ENCODE measurements at regions not wholly inside any gene's neighbourhood (a gene's known extent, or its start where the extent isn't known, plus 50 kb on each side); places are given as distances from the start of the nearest gene placed in this dataset.

- Histone ChIP-seq H3K4me3 (no peak overlapping the region), H3K36me3 (no peaks in the 10 kb centered on the region), H3K4me1 (no peaks in the 10 kb centered on the region), H3K27ac (no peak overlapping the region), H3K9me3 (no peaks in the 10 kb centered on the region), H3K27me3 (ENCODE audit: low read depth) (no peaks in the 10 kb centered on the region)
- intact Hi-C loops (cut with DNase I) = no loop called here
- ATAC-seq (no peak), DNase-seq (no peak)
- TF ChIP-seq CTCF (IDR thresholded peaks at IDR 0.05) = no peak
Measured at GRCh38 chr2:48120112-48120511, 194.4 kb upstream of the FOXN2 start.

GRCh38 chr2:48120759-48121242 lies 193.7 kb upstream of the FOXN2 start:
- intact Hi-C loops (cut with DNase I) = no loop called here

GRCh38 chr2:48122166-48122565 lies 192.3 kb upstream of the FOXN2 start:
- Histone ChIP-seq H3K4me1 (peaks cover 3% of the 10 kb centered on the region), H3K9me3 (no peaks in the 10 kb centered on the region), H3K27me3 (ENCODE audit: low read depth) (no peaks in the 10 kb centered on the region), H3K4me3 (no peak overlapping the region), H3K27ac (no peak overlapping the region), H3K36me3 (no peaks in the 10 kb centered on the region)
- ATAC-seq (no peak), DNase-seq (no peak)
- no peak for TF ChIP-seq CTCF (IDR thresholded peaks at IDR 0.05)
- intact Hi-C loops (cut with DNase I) = no loop called here

More at GRCh38 chr2:48120759-48121242, 193.7 kb upstream of the FOXN2 start:
- Histone ChIP-seq H3K9me3 (no peaks in the 10 kb centered on the region), H3K36me3 (no peaks in the 10 kb centered on the region), H3K4me1 (no peaks in the 10 kb centered on the region), H3K4me3 (no peak overlapping the region), H3K27ac (no peak overlapping the region), H3K27me3 (ENCODE audit: low read depth) (no peaks in the 10 kb centered on the region)
- ATAC-seq (peak; percentile 67 to 74), DNase-seq (no peak)
- no peak for TF ChIP-seq CTCF (IDR thresholded peaks at IDR 0.05)

- no peaks in the 10 kb centered on the region for H3K36me3 ChIP-seq
- no peak for ATAC-seq
- intact Hi-C loops (cut with DNase I) = no loop called here
- no peak overlapping the region for H3K27ac ChIP-seq
- DNase-seq = no peak
- H3K27me3 ChIP-seq (ENCODE audit: low read depth) = no peaks in the 10 kb centered on the region
- H3K4me3 ChIP-seq = no peak overlapping the region
- peaks cover 3% of the 10 kb centered on the region for H3K4me1 ChIP-seq
- H3K9me3 ChIP-seq = no peaks in the 10 kb centered on the region
- no peak for TF ChIP-seq CTCF (IDR thresholded peaks at IDR 0.05)
Measured at GRCh38 chr2:48124592-48124991, 189.9 kb upstream of the FOXN2 start.

GRCh38 chr2:48126162-48126561 lies 188.3 kb upstream of the FOXN2 start:
- H3K9me3 ChIP-seq = no peaks in the 10 kb centered on the region
- TF ChIP-seq CTCF (IDR thresholded peaks at IDR 0.05) = no peak
- DNase-seq (no peak), ATAC-seq (peak in 1 of 2 donors; percentile 21)
- H3K27ac ChIP-seq = no peak overlapping the region
- no peaks in the 10 kb centered on the region for H3K27me3 ChIP-seq (ENCODE audit: low read depth)
- no peak overlapping the region for H3K4me3 ChIP-seq
- peaks cover 3% of the 10 kb centered on the region for H3K4me1 ChIP-seq
- intact Hi-C loops (cut with DNase I) = no loop called here
- no peaks in the 10 kb centered on the region for H3K36me3 ChIP-seq
